ENCODE measurements at regions not wholly inside any gene's neighbourhood (a gene's known extent, or its start where the extent isn't known, plus 50 kb on each side); places are given as distances from the start of the nearest gene placed in this dataset.

DNA sequence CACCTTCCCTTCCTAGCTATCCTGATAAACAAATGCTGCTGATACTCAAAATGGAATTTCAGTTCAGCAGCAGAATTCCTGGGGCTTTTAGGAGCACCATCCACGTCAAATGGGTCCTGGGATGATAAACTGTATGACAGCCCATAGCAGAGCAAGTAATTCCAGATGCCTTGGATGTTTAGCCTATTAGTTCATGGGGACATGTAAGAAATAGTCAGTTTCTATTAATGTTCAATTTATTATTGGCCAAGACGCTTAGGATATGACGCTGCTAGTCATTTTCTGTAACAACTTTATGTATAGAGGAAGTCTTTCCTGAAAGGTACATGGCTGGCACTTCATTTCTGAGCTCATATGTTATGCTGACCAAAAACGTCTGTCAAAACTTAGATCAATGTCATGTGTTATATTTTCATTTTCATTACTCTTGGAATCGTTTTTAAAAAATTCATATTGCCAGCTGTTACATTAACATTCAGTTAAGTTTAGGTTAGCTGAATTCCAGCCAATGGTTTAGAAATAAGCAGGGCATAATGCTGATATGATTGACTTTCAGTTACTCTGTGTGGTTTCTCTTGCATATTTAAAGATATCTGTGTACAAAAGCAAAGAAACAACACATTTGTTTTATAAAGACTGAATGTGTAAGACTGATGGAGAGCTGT, 243.8 kb downstream of the CSNK1G3 start:
- DNase-seq (ENCODE audit: low read depth) = peak; percentile 49

DNA sequence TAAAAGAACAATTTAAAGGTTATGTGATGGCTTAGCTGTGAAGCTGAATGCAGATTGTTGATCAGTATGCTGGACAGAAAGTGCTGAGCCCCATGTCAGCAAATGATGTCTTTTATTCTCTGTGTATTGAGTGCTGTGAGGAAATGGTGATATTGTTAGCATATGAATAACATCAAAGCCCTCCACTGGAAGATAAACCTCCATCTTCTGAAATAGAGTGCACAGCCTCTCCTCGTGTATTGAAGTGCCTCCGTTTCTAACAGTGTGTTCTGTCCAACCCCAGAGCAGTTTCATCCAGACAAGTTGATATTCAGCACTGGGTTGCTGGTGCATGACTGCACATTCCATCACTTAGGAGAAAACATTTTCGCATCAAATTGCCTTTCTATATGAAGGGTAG, 242.9 kb downstream of the CSNK1G3 start:
- no peak for DNase-seq (ENCODE audit: low read depth)

DNA sequence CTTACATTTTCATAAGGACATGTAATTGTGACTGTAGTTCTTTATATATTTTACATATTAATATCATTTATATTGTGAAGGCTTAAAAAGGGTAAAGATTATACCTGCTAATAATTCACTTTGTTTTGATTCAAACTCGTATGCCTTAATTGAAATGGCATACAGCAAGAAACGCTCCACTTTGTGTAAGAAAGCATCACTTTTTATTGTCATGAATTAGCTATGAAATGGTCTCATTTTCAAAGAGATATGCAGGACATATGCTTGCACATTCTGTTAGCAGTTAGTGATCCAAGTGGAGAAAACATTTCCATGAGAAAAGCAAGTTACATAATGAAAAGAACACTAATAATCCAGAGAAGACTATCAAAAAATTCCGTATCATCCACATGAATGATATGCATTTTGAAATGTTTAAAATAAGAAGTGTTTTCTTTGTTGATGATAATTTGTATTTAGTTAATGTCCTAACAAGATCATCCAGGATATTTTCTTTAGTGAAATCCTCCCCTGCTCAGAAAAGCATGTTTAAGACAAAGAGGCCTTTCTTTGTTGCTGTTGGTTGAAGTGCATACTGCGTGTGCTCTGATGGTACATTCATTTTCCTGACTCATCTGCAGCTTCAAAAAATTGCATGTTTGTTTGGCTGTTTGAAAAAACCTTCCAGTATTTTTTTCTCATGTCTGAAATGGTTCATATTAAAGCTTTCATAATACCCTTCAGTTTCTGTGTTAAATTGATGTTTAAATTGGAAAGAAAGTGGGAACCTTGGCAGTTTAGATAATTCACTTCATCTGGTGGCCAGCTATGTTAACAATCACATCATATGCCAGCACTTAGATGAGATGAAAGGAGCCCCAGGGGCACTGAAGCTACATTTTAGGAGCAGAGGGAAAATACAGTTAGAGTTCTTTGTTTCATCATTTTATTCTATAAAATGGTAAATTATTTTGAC, 242.2 kb downstream of the CSNK1G3 start:
- DNase-seq (ENCODE audit: low read depth) = peak; percentile 33

DNA sequence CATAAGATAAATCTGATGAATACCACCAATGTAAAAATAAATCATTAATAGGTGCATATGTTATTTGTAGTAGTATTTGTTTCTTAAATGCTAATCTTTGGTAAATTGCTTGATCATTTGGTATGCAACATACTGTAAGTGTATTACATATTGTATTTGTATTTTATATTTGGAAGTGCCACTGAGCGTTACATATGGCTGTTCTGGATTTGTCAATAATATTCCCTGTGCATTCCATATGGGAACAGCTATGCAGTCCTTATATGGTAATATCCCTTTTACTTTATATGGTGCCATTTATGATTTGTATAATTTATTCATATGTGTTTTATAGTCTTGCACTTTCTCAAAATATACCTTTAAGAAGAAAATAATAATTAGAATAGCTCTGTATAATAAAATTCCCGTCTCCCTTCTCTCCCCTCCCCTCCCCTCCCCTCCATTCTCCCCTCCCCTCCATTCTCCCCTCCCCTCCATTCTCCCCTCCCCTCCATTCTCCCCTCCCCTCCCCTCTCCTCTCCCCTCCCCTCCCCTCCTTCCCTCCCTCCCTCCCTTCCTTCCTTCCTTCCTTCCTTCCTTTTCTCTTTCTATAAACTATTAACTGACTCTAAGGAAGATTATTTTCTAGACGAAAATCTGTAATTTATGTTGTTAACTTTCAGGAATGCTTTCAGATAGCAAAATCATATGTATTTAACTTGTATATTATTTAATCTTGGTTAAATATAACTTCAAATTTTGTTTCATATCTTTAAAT, 241.4 kb downstream of the CSNK1G3 start:
- DNase-seq (ENCODE audit: low read depth) = no peak

- DNase-seq (ENCODE audit: low read depth) = peak; percentile 86
Observed at GRCh38 chr5:123752552-123753179, 240.7 kb downstream of the CSNK1G3 start.

- no peak for DNase-seq (ENCODE audit: low read depth)
Observed at GRCh38 chr5:123751670-123752069, 239.7 kb downstream of the CSNK1G3 start.

DNA sequence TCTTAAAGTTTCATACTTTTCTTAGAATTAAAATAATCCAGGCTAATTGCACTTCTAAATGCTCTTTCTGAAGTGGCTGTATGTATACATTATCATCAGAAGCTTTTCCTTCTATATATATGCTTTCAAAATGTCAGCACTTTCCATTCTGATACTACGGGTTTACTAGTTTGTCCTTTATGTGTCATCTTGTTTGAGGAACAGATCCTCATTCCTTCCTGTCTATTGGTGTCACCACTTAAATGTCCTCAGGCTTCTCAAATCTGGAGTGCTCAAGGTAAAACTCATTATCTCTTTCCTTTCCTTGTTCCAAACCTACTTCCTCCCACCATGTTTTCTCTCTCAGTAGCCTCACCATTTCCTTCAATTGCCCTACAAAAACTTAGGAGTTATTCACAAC, 236.3 kb downstream of the CSNK1G3 start:
- no peak for DNase-seq (ENCODE audit: low read depth)

DNA sequence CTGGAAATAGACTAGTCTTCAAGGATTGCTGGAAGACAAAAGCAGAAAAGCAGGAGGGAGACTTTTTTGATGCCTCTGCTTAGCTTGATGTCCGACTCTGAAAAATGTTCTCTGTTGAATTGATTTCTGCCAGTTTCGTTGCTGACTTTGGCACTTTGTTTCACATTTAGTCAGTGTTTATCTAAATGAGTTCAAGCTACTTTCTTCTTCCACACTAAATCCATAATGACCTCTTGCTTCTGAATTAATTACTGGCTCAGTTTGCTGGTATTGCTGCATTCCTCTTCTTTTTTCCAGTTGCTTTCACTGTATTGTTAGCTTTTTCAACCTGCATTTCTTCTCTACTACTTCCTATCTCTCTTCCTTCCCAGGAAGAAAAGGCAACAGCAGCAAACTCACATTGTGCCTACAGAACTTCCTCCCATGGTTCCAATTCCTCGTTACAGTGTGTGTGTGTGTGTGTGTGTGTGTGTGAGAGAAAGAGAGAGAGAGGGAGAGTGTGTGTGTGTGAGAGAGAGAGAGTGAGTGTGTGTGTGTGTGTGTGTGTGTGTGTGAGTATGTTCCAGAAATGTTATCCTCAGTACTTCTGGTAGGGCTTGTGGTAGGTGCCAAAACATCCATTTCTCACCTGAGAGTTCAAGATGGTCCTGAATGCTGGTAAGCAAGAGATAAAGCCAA, 234.8 kb downstream of the CSNK1G3 start:
- DNase-seq (ENCODE audit: low read depth) = no peak

DNA sequence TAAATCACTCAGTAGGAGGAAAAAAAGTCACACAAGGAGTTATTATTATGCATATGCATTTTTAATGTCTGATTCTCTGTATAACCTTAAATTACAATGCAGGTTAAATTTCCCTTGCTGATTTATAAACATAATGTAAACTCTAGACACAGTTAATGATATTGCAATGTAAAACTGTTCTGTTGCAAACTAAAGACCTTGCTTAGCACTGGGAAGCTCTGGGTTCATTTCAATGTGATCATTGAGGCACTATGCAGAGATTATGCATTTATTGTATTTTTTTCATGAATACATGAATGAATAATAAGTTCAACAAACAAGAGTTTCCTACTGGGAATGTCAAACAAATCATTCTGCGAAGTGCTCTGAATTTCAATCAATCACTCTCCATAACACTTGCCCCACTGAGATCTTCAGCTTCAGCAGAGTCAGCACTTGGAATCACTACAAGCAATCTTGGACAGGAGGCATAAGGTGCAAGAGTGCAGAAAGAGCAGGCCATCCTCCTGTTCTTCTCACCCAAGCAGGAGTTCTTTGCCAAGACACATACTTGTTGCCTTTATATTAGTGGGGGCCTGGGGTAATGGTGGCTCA, 232.1 kb downstream of the CSNK1G3 start:
- DNase-seq (ENCODE audit: low read depth) = no peak

DNA sequence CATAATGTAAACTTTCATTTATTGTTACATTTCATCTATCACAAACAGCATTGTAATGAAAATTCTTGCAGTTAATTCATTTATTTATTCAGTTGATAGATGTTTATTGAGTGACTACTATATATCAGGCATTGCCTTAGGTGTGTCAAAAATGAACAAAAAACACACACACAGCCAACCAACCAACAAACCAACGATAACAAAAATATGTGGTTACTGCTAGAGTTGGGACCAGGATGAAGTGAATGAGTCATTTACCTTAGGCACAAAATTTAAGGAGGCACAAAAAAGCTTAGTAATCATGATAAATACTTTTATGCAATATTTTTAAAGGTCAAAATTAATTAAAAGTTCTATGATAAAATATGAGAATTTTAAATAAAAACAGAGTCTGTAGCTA, 223.4 kb downstream of the CSNK1G3 start:
- DNase-seq (ENCODE audit: low read depth) = no peak

- no peak for DNase-seq (ENCODE audit: low read depth)
Observed at GRCh38 chr5:123732257-123732656, 220.3 kb downstream of the CSNK1G3 start.

GRCh38 chr5:123722451-123722850, 210.5 kb downstream of the CSNK1G3 start:
- no peak for DNase-seq (ENCODE audit: low read depth)

DNA sequence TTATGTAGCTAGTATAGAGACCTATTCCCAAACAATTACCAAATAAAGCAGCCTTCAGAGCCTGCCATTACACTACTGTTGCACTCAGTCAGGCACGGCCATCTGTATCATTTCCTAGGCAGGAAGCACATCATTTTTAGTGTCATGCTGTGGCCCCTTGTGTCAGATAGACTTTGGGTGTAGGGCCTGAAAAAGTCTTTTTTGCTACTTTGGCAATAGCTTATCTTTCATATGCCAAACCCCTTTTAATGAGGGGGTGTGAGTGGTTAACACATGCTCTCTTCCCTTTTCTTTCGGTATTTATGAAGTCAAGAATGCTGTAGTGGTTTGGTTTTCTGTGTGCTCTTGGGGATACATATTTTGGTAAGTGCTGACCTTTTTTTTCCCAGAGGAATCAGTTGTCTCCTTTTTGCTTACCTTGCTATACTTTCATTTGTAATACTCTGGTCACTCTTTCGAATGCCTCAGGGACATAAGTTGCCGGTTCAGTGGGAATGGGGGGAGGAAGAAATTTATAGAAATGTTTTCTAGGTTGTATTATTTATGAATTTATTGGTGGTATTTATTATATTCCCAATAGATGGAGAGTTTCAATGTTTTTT, 209.8 kb downstream of the CSNK1G3 start:
- DNase-seq (ENCODE audit: low read depth) = no peak

GRCh38 chr5:123720955-123721354, 209.0 kb downstream of the CSNK1G3 start:
- DNase-seq (ENCODE audit: low read depth) = no peak

GRCh38 chr5:123720339-123720738, 208.4 kb downstream of the CSNK1G3 start:
- no peak for DNase-seq (ENCODE audit: low read depth)

- DNase-seq (ENCODE audit: low read depth) = no peak
Observed at GRCh38 chr5:123719004-123719403, 207.0 kb downstream of the CSNK1G3 start.

DNA sequence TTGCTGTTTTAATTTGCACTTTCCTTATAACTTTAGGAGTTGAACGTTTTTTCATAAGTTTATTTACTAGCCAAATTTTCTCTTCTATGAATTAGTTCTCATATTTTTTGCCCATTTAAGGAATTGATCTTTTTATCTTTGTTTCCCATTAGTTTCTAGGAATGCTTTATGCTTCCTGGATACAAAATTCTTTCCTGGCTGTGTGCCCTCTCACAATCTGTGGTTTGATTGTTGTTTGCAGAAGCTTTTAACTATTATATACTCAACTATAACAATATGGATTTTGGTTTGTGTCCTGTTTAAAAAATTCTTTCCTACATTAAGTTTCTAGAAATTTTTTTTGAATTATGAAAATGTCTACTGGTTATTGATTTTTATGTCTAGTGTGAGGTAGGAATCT, 206.3 kb downstream of the CSNK1G3 start:
- DNase-seq (ENCODE audit: low read depth) = no peak

- peak; percentile 51 for DNase-seq (ENCODE audit: low read depth)
Observed at GRCh38 chr5:123717139-123717538, 205.2 kb downstream of the CSNK1G3 start.

GRCh38 chr5:123710031-123710430, 198.1 kb downstream of the CSNK1G3 start:
- no peak for DNase-seq (ENCODE audit: low read depth)

DNA sequence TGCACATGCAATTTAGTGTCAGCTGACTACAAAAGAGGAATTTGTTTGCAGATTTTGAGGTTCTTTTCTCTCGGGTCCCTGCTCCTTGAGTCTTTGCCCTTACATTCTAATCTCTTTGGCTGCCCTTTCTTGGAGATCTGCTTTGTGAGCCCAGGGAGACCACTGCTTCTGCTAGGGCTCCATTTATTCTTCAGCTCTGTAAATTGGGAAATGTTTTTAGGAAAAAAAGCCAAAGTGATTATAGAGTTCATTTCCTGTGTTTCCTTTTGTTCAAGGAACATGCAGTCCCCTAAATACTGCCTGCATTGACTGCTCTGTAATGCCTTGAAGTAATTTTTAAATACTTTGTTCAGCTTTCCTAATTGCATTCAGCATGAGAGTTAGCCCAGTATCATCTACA, 197.4 kb downstream of the CSNK1G3 start:
- DNase-seq (ENCODE audit: low read depth) = no peak
